Esophagus squamous epithelium (tissue), 5 donors: ENCODE measurements at regions not wholly inside any gene's neighbourhood (a gene's known extent, or its start where the extent isn't known, plus 50 kb on each side); places are given as distances from the start of the nearest gene placed in this dataset.

Experiments used
- DNase-seq: peaks from one replicate; lab custom pipeline; 2025; lab: John Stamatoyannopoulos, UW
- H3K27ac ChIP-seq, 4 donors: fragments of 200-600 bp; sonication (generic); one replicate each; pipeline ENCODE4 v1.5.1; 2016 to 2019; ENCODE audit warnings: mild to moderate bottlenecking in 1 of 4
- H3K27me3 ChIP-seq, 4 donors: fragments of 200-600 bp; sonication (generic); 1 replicate in 3 of 4; 2 replicates in 1 of 4; pipeline versions ENCODE4 v1.5.1 to v1.6.0; 2017 to 2021; ENCODE audit warnings: antibody characterized with exemption in 1 of 4
- H3K36me3 ChIP-seq, 3 donors: fragments of 200-600 bp; sonication (generic); one replicate each; pipeline ENCODE4 v1.5.1; 2016 to 2019
- H3K4me1 ChIP-seq, 3 donors: fragments of 200-600 bp; sonication (generic); one replicate each; pipeline ENCODE4 v1.5.1; 2017 to 2019
- H3K4me3 ChIP-seq, 4 donors: fragments of 200-600 bp; sonication (generic); 1 replicate in 3 of 4; 2 replicates in 1 of 4; pipeline ENCODE4 v1.5.1; 2016 to 2019; ENCODE audit warnings: mild to moderate bottlenecking in 2 of 4, moderate library complexity in 1 of 4
- H3K9me3 ChIP-seq, 3 donors: fragments of 200-600 bp; sonication (generic); one replicate each; pipeline ENCODE4 v1.5.1; 2016 to 2019
- CTCF ChIP-seq, 6 experiments: fragments of 450-650 bp in 4 of 6; fragments of 200-600 bp in 2 of 6; sonication (generic) in 2 of 6; IDR thresholded peaks; one replicate each; pipeline ENCODE4 v1.5.1; 2016 to 2019; ENCODE audit warnings: antibody characterized with exemption in 6 of 6, mild to moderate bottlenecking in 4 of 6, moderate library complexity in 4 of 6
- POLR2A ChIP-seq, 4 donors: fragments of 450-650 bp; IDR thresholded peaks; one replicate each; pipeline ENCODE4 v1.6.1; 2017; ENCODE audit warnings: antibody characterized with exemption in 4 of 4, mild to moderate bottlenecking in 4 of 4, moderate library complexity in 3 of 4
- WGBS, 2 donors: methylation state at CpG; one replicate each; pipeline ENCODE4 v1.1.5; 2018; 5-methylcytosine and 5-hydroxymethylcytosine counted together
- intact Hi-C: fragments of 100-400 bp; cut with DNase I; formaldehyde crosslinking; loops from one replicate; pipeline ENCODE4 v1.15.0; 2022
- donor health status: DM: yes; HTN: yes; CAD: no.

DNA sequence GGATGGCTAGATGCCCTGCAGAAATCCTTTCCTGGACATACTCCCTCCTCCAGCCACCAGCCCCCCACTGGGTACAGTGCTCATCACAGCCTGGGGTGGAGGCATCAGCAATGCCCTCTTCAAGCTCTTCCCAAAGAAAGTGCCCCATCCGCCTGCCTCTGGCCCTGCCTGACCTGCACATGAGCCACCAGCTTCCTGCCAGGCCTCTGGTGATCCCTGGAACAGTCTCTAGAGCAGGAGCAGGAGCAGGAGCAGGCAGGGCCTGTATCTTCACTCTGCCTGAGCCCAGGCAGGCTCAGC is 54.1 kb upstream of the CAB39 start:
- Histone ChIP-seq H3K27ac (peak overlapping the region in 2 of 4 donors; percentile 63 to 87), H3K36me3 (no peaks in the 10 kb centered on the region), H3K27me3 (no peaks in the 10 kb centered on the region), H3K9me3 (no peaks in the 10 kb centered on the region), H3K4me1 (peaks cover 3 to 25% (median 4%) of the 10 kb centered on the region in 3 donors), H3K4me3 (no peak overlapping the region)
- intact Hi-C loops: no loop called here
- no peak for TF ChIP-seq CTCF (IDR thresholded peaks at IDR 0.05)
- TF ChIP-seq POLR2A (IDR thresholded peaks at IDR 0.05): no peak
- WGBS, 2 donors: no CpG with 5 or more reads among the region's 1 CpG
- DNase-seq: no peak

GRCh38 chr2:230658877-230659652 is 53.6 kb upstream of the CAB39 start:
- H3K27me3 ChIP-seq: no peaks in the 10 kb centered on the region
- H3K4me1 ChIP-seq: peaks cover 3 to 30% (median 4%) of the 10 kb centered on the region in 3 donors
- WGBS, 2 donors: 58 to 67% methylated on average over 9 to 10 of the region's 11 CpGs
- H3K4me3 ChIP-seq: no peak overlapping the region
- H3K27ac ChIP-seq: peak overlapping the region; percentile 15 to 87 (median 52)
- H3K36me3 ChIP-seq: no peaks in the 10 kb centered on the region
- TF ChIP-seq POLR2A (IDR thresholded peaks at IDR 0.05): no peak
- TF ChIP-seq CTCF (IDR thresholded peaks at IDR 0.05): no peak
- H3K9me3 ChIP-seq: no peaks in the 10 kb centered on the region
- intact Hi-C loops: no loop called here
- DNase-seq: no peak

DNA sequence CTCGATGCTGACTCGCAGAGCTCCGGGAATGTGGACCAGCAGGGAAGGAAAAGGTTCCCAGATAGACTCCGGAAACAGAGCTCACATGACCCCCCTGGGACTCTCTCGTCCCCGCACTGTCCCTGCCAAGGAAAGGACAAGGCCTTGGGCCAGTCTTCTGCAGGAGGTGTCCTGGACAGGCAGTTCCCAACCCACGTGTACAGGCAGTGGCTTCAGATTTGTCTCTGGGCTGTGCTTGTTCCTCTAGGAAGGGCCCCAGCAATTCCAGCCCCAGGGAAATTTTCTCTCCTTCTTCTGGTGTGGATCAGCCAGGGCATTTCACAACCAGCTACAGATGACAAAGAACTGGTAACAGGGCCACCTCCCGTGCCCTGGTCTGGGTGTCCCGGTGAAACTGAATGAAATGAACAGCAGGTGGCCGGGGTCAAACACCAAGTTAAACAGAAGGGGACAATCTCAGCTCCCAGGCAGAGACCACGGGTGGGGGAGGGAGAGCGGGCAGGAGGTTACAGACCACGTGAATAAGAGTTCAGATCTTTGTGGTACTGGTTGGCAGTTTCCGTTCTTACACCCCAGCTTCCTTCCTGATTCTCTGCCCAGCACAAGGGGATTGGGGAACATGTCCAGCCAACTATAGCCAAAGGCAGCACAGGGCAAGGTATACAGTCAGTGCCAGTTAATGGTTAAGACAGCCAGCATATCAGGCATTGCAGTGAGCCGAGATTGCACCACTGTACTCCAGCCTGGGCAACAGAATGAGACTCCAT is 52.2 kb upstream of the CAB39 start:
- no peak overlapping the region for H3K4me3 ChIP-seq
- TF ChIP-seq POLR2A (IDR thresholded peaks at IDR 0.05) (no peak), CTCF (IDR thresholded peaks at IDR 0.05) (no peak)
- 51 to 69% methylated on average over 7 to 14 of the region's 15 CpGs for WGBS, 2 donors
- H3K9me3 ChIP-seq: no peaks in the 10 kb centered on the region
- H3K27me3 ChIP-seq: no peaks in the 10 kb centered on the region
- H3K27ac ChIP-seq: peak overlapping the region in 3 of 4 donors; percentile 19 to 87 (median 63)
- peaks cover 3 to 41% (median 4%) of the 10 kb centered on the region in 3 donors for H3K4me1 ChIP-seq
- DNase-seq: peak; percentile 15
- no peaks in the 10 kb centered on the region for H3K36me3 ChIP-seq
- intact Hi-C loops: no loop called here

DNA sequence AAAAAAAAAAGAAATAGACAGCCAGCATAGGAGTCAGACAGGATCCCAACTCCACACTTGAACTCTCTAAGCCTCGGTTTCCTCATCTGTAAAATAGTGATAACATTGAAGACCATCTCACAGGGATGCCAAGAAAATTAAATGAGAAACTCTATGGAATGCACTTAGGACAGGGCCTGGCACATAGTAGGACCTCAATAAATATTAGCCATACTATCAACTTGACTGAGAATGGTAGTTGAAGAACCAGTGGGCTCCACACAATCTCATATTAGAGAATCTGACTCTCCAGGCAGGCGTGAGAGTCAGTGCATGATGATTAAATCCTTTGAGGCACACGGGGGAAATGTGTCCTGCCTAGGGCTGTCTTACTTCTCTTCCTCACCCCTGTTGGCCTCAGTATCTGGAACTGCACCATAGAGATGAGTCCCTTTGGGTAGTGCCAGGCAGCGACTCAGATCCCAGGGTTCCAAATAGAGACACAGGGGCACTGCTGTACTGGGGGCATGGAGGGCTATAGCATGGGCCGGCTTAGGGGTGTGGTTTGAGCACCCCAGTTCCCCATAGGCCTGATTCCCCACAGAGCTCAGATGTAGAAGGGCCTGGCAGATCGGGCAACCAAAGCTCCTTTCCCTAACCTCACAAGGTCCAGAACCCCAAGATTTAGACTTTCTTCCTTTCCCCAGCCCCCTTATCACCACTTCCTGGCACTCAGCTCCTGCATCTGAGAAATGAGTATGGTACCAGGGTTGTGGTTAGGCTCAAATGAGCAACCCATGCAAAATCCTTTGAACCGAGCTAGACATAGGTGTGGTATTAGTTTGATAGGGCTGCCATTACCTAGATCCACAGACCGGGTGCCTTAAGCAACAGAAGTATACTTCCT is 51.3 kb upstream of the CAB39 start:
- TF ChIP-seq POLR2A (IDR thresholded peaks at IDR 0.05) (no peak), CTCF (IDR thresholded peaks at IDR 0.05) (no peak)
- Histone ChIP-seq H3K4me3 (no peak overlapping the region), H3K27ac (peak overlapping the region in 2 of 4 donors; percentile 61 to 67), H3K9me3 (no peaks in the 10 kb centered on the region), H3K36me3 (no peaks in the 10 kb centered on the region), H3K27me3 (no peaks in the 10 kb centered on the region), H3K4me1 (peaks cover 4 to 46% (median 6%) of the 10 kb centered on the region in 3 donors)
- 62 to 71% methylated on average over 6 to 8 of the region's 8 CpGs for WGBS, 2 donors
- intact Hi-C loops: no loop called here
- DNase-seq: no peak
